ENCODE measurements at regions not wholly inside any gene's neighbourhood (a gene's known extent, or its start where the extent isn't known, plus 50 kb on each side); places are given as distances from the start of the nearest gene placed in this dataset.

DNA sequence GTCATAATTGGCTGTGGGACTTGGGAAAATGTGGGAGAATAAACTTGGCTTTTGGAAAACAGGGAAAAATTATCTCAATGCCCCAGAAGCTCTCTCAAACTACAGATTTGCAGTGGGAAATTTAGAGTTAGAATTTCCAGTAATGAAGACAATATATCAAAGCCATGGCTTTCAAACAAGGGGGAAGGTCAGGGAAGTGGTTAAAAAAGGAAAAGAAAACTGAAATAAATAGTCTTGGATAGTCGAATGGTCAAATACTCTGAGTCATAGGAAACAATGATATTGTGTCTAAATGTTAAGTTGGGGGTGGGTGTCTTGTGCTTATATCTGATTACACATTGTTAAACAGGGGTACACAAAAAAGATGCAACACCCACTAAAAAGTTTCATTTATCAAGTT, 272.4 kb upstream of the COL8A1 start:
- intact Hi-C loops (cut with micrococcal nuclease; ENCODE audit: unreplicated experiment): no loop called here
- no TSS peak for BruUV-seq (replicated peaks)

DNA sequence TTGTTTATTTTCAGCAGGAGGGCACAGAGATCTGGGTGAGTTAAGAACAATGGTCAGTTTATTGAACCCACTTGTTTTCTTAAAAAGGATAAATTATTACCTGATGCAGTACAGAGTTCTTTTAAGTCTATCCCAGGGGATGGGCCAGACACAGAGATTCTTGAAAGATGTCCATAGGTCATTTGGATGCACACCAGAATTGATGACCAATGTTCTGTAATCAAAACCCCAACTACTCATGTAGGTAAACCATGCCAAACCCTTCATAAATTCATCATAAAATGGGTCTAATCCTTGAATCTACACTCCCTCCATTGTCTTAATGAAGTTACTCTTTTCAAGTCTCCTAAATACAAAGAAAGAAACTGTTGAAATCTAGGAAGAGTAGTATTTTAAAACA, 273.0 kb upstream of the COL8A1 start:
- CTCF ChIA-PET (ENCODE audit: unreplicated experiment): no interaction called here
- no peaks in the 10 kb centered on the region for H4K20me1 ChIP-seq (ENCODE audit: insufficient read depth, low read length)
- intact Hi-C loops (cut with micrococcal nuclease; ENCODE audit: unreplicated experiment): no loop called here

More for the DNA sequence above, 272.4 kb upstream of the COL8A1 start:
- ChIA-PET CTCF (ENCODE audit: unreplicated experiment) (no interaction called here), POLR2A (no interaction called here)
- H3K9me2 ChIP-seq (ENCODE audit: insufficient read depth, low read length): no peaks in the 10 kb centered on the region
- no peak for DNase-seq (ENCODE audit: low spot score)
- H4K20me1 ChIP-seq (ENCODE audit: insufficient read depth, low read length): no peaks in the 10 kb centered on the region
- no peak overlapping the region for H3K4me3 ChIP-seq (ENCODE audit: low read depth, low read length, poor library complexity, severe bottlenecking)
- no peak for TF ChIP-seq EZH2phosphoT487 (IDR thresholded peaks at IDR 0.05; ENCODE audit: borderline replicate concordance, low read depth, low read length)
- H3K36me3 ChIP-seq (ENCODE audit: insufficient read depth, low read length): no peaks in the 10 kb centered on the region
- H3K9me3 ChIP-seq (ENCODE audit: low read length): no peaks in the 10 kb centered on the region
- H3K79me2 ChIP-seq (ENCODE audit: insufficient read depth, low read depth, low read length): no peaks in the 10 kb centered on the region
- H3K4me2 ChIP-seq (ENCODE audit: low read length): no peak overlapping the region
- no peak overlapping the region for H3K27ac ChIP-seq (ENCODE audit: low read depth, low read length, poor library complexity, severe bottlenecking)
- no peaks in the 10 kb centered on the region for H3K4me1 ChIP-seq (ENCODE audit: insufficient read depth, low read length, poor library complexity, severe bottlenecking)
- no peak overlapping the region for H2AFZ ChIP-seq (ENCODE audit: low read length)

DNA sequence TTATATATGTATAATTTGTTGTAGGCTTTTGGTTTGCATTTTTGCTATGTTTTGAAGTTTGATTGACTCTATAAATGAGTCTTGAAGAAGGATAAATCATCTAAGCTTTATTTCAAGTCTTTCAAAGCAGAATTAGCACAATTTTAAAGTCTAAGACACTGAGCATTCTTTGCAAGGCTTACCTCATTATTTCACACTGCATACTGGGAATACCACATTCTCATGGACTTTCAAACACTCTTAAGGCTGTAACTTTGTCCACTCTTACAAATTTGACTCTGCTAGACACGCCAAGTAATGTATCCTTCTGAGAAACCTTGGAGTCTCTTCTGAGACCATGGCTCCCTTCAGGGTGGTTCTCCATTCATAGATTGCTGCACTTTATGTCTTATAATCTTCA, 281.3 kb upstream of the COL8A1 start:
- no peak for TF ChIP-seq EZH2phosphoT487 (IDR thresholded peaks at IDR 0.05; ENCODE audit: borderline replicate concordance, low read depth, low read length)
- TF ChIP-seq, protein P1, sequence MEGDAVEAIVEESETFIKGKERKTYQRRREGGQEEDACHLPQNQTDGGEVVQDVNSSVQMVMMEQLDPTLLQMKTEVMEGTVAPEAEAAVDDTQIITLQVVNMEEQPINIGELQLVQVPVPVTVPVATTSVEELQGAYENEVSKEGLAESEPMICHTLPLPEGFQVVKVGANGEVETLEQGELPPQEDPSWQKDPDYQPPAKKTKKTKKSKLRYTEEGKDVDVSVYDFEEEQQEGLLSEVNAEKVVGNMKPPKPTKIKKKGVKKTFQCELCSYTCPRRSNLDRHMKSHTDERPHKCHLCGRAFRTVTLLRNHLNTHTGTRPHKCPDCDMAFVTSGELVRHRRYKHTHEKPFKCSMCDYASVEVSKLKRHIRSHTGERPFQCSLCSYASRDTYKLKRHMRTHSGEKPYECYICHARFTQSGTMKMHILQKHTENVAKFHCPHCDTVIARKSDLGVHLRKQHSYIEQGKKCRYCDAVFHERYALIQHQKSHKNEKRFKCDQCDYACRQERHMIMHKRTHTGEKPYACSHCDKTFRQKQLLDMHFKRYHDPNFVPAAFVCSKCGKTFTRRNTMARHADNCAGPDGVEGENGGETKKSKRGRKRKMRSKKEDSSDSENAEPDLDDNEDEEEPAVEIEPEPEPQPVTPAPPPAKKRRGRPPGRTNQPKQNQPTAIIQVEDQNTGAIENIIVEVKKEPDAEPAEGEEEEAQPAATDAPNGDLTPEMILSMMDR (conservative IDR thresholded peaks at IDR 0.05; ENCODE audit: low read length): no peak
- Histone ChIP-seq H3K4me2 (ENCODE audit: low read length) (no peak overlapping the region), H3K4me3 (ENCODE audit: low read depth, low read length, poor library complexity, severe bottlenecking) (no peak overlapping the region), H3K79me2 (ENCODE audit: insufficient read depth, low read depth, low read length) (no peaks in the 10 kb centered on the region), H3K4me1 (ENCODE audit: insufficient read depth, low read length, poor library complexity, severe bottlenecking) (no peaks in the 10 kb centered on the region), H3K9me3 (ENCODE audit: low read length) (no peaks in the 10 kb centered on the region), H2AFZ (ENCODE audit: low read length) (no peak overlapping the region), H3K27ac (ENCODE audit: low read depth, low read length, poor library complexity, severe bottlenecking) (no peak overlapping the region), H3K9me2 (ENCODE audit: insufficient read depth, low read length) (no peaks in the 10 kb centered on the region), H3K36me3 (ENCODE audit: insufficient read depth, low read length) (no peaks in the 10 kb centered on the region), H4K20me1 (ENCODE audit: insufficient read depth, low read length) (no peaks in the 10 kb centered on the region)
- intact Hi-C loops (cut with micrococcal nuclease; ENCODE audit: unreplicated experiment): no loop called here
- ChIA-PET CTCF (ENCODE audit: unreplicated experiment) (no interaction called here), POLR2A (no interaction called here)
- BruUV-seq (replicated peaks): no TSS peak
- no peak for DNase-seq (ENCODE audit: low spot score)

More for the DNA sequence above, 273.0 kb upstream of the COL8A1 start:
- POLR2A ChIA-PET: no interaction called here
- DNase-seq (ENCODE audit: low spot score): no peak
- Histone ChIP-seq H3K27ac (ENCODE audit: low read depth, low read length, poor library complexity, severe bottlenecking) (no peak overlapping the region), H3K4me2 (ENCODE audit: low read length) (no peak overlapping the region), H2AFZ (ENCODE audit: low read length) (no peak overlapping the region), H3K4me3 (ENCODE audit: low read depth, low read length, poor library complexity, severe bottlenecking) (no peak overlapping the region), H3K9me2 (ENCODE audit: insufficient read depth, low read length) (no peaks in the 10 kb centered on the region), H3K9me3 (ENCODE audit: low read length) (no peaks in the 10 kb centered on the region), H3K4me1 (ENCODE audit: insufficient read depth, low read length, poor library complexity, severe bottlenecking) (no peaks in the 10 kb centered on the region), H3K36me3 (ENCODE audit: insufficient read depth, low read length) (no peaks in the 10 kb centered on the region), H3K79me2 (ENCODE audit: insufficient read depth, low read depth, low read length) (no peaks in the 10 kb centered on the region)
- BruUV-seq (replicated peaks): no TSS peak
- TF ChIP-seq EZH2phosphoT487 (IDR thresholded peaks at IDR 0.05; ENCODE audit: borderline replicate concordance, low read depth, low read length): no peak
- TF ChIP-seq, protein P1 (conservative IDR thresholded peaks at IDR 0.05; ENCODE audit: low read length): no peak
